IMR-90 (cell line): ENCODE measurements at regions not wholly inside any gene's neighbourhood (a gene's known extent, or its start where the extent isn't known, plus 50 kb on each side); places are given as distances from the start of the nearest gene placed in this dataset.

Experiments
- BHLHE40 ChIP-seq: fragments of 150-350 bp; IDR thresholded peaks from 2 replicates; pipeline ENCODE4 v1.6.1; 2016; ENCODE audit warnings: mild to moderate bottlenecking, low read depth, low read length
- CTCF ChIP-seq: conservative IDR thresholded peaks from 2 replicates; pipeline ENCODE4 v1.5.1; 2012; ENCODE audit warnings: mild to moderate bottlenecking, low read depth, low read length, improper control_type of control experiment
- POLR2A ChIP-seq: IDR thresholded peaks from 2 replicates; pipeline ENCODE4 v1.6.1; 2012; ENCODE audit warnings: mild to moderate bottlenecking, low read depth, low read length

- TF ChIP-seq CTCF, result no peak
- no peak for TF ChIP-seq POLR2A
- no peak for TF ChIP-seq BHLHE40
Observed at GRCh38 chr2:60282886-60283285, 270.6 kb downstream of the BCL11A start.
